ENCODE measurements at regions not wholly inside any gene's neighbourhood (a gene's known extent, or its start where the extent isn't known, plus 50 kb on each side); places are given as distances from the start of the nearest gene placed in this dataset.

DNA sequence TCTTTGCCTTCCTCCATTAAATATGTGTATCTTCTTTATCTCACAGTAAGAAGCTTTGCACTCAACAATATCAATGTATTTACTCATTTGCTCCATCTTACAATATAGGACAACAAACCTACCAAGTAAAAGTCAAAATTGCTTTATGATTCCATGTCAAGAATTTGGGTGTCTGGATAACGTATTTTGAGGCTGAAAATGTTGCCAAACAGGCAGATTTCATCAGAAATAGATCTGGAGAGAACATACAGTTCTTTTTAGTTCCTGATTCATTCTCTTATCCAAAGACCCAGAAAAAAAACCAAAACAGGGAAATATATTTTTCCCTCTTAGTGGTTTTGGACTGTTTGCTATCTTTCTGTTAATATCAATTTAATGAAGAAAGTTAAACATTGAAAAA, 621.1 kb downstream of the STK39 start:
- TF ChIP-seq, protein P1, sequence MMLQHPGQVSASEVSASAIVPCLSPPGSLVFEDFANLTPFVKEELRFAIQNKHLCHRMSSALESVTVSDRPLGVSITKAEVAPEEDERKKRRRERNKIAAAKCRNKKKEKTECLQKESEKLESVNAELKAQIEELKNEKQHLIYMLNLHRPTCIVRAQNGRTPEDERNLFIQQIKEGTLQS (IDR thresholded peaks at IDR 0.05; ENCODE audit: insufficient read depth, low read depth, low read length) = no peak
- TF ChIP-seq, protein P2, sequence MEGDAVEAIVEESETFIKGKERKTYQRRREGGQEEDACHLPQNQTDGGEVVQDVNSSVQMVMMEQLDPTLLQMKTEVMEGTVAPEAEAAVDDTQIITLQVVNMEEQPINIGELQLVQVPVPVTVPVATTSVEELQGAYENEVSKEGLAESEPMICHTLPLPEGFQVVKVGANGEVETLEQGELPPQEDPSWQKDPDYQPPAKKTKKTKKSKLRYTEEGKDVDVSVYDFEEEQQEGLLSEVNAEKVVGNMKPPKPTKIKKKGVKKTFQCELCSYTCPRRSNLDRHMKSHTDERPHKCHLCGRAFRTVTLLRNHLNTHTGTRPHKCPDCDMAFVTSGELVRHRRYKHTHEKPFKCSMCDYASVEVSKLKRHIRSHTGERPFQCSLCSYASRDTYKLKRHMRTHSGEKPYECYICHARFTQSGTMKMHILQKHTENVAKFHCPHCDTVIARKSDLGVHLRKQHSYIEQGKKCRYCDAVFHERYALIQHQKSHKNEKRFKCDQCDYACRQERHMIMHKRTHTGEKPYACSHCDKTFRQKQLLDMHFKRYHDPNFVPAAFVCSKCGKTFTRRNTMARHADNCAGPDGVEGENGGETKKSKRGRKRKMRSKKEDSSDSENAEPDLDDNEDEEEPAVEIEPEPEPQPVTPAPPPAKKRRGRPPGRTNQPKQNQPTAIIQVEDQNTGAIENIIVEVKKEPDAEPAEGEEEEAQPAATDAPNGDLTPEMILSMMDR (IDR thresholded peaks at IDR 0.05; ENCODE audit: control extremely low read depth in 1 of 3, insufficient read depth in 1 of 3, low read depth in 1 of 3, low read length in 3 of 3) = no peak
- no peak for TF ChIP-seq SRF (IDR thresholded peaks at IDR 0.05; ENCODE audit: low read depth, low read length)
- no peak for TF ChIP-seq POLR2A (IDR thresholded peaks at IDR 0.05; ENCODE audit: control extremely low read depth in 1 of 2, low read depth in 2 of 2, low read length in 2 of 2)
- no peak for TF ChIP-seq CREB1 (IDR thresholded peaks at IDR 0.05)
- no peak for TF ChIP-seq CEBPB (IDR thresholded peaks at IDR 0.05; ENCODE audit: low read depth, low read length)
- TF ChIP-seq EZH2 (IDR thresholded peaks at IDR 0.05; ENCODE audit: low read depth, low read length, severe bottlenecking) = no peak
- no peak for TF ChIP-seq RFX5 (IDR thresholded peaks at IDR 0.05; ENCODE audit: borderline replicate concordance, low read depth, low read length)
- TF ChIP-seq HDAC2 (IDR thresholded peaks at IDR 0.05; ENCODE audit: borderline replicate concordance in 1 of 2, low read depth in 2 of 2, low read length in 2 of 2) = no peak
- TF ChIP-seq BRCA1 (IDR thresholded peaks at IDR 0.05; ENCODE audit: low read depth, low read length) = no peak
- TF ChIP-seq SP2 (IDR thresholded peaks at IDR 0.05; ENCODE audit: low read length) = no peak
- no peak for TF ChIP-seq GABPA (IDR thresholded peaks at IDR 0.05; ENCODE audit: borderline replicate concordance, insufficient read depth, low read length)
